ENCODE measurements at regions not wholly inside any gene's neighbourhood (a gene's known extent, or its start where the extent isn't known, plus 50 kb on each side); places are given as distances from the start of the nearest gene placed in this dataset.
A peak's percentile ranks its signal among the peaks of the same experiment; 100 is the strongest.
"Not testable (repeated sequence)": the region's sequence is repeated elsewhere in the genome, so short reads cannot be mapped to it uniquely, and the experiment has no call there.

- no peak for DNase-seq
Measured at GRCh38 chr1:20432341-20432740, 53.7 kb downstream of the CAMK2N1 start.

- DNase-seq, result no peak
Measured at GRCh38 chr1:20431176-20431460, 54.9 kb downstream of the CAMK2N1 start.

- no peak for DNase-seq
Measured at GRCh38 chr1:20430355-20431175, 55.4 kb downstream of the CAMK2N1 start.

- no peak for DNase-seq
Measured at GRCh38 chr1:20429296-20429695, 56.7 kb downstream of the CAMK2N1 start.

GRCh38 chr1:20428841-20429240 lies 57.2 kb downstream of the CAMK2N1 start:
- no peak for DNase-seq

- DNase-seq, result no peak
Measured at GRCh38 chr1:20426923-20427322, 59.1 kb downstream of the CAMK2N1 start.

- DNase-seq, result no peak
Measured at GRCh38 chr1:20426371-20426770, 59.6 kb downstream of the CAMK2N1 start.

GRCh38 chr1:20425622-20426021 lies 60.4 kb downstream of the CAMK2N1 start:
- no peak for DNase-seq

- no peak for DNase-seq
Measured at GRCh38 chr1:20423169-20423795, 62.7 kb downstream of the CAMK2N1 start.

- DNase-seq, result no peak
Measured at GRCh38 chr1:20421441-20421840, 64.6 kb downstream of the CAMK2N1 start.

- DNase-seq, result no peak
Measured at GRCh38 chr1:20417581-20417980, 68.4 kb downstream of the CAMK2N1 start.

GRCh38 chr1:20416706-20417105 lies 69.3 kb downstream of the CAMK2N1 start:
- DNase-seq, result no peak

GRCh38 chr1:20413776-20414140 lies 72.3 kb downstream of the CAMK2N1 start:
- DNase-seq, result no peak

- DNase-seq, result peak; percentile 74 to 94
Measured at GRCh38 chr1:20413136-20413775, 72.8 kb downstream of the CAMK2N1 start.

- DNase-seq, result no peak
Measured at GRCh38 chr1:20411196-20411980, 74.6 kb downstream of the CAMK2N1 start.

GRCh38 chr1:20410503-20410902 lies 75.5 kb downstream of the CAMK2N1 start:
- DNase-seq, result no peak

GRCh38 chr1:20409971-20410370 lies 76.0 kb downstream of the CAMK2N1 start:
- DNase-seq, result no peak

- no peak for DNase-seq
Measured at GRCh38 chr1:20409012-20409411, 77.0 kb downstream of the CAMK2N1 start.

GRCh38 chr1:20408133-20408650 lies 77.8 kb downstream of the CAMK2N1 start:
- not testable (repeated sequence) for DNase-seq

- DNase-seq, result no peak
Measured at GRCh38 chr1:20405893-20406604, 80.0 kb downstream of the CAMK2N1 start.

- DNase-seq, result no peak
Measured at GRCh38 chr1:20405051-20405754, 80.8 kb downstream of the CAMK2N1 start.

Measured in cerebellar nuclear complex (tissue), 1 donor.